ENCODE measurements at regions not wholly inside any gene's neighbourhood (a gene's known extent, or its start where the extent isn't known, plus 50 kb on each side); places are given as distances from the start of the nearest gene placed in this dataset.

GRCh38 chr12:128123096-128123495 is 143.9 kb upstream of the TMEM132C start:
- no peak for TF ChIP-seq EZH2 (IDR thresholded peaks at IDR 0.05; ENCODE audit: borderline replicate concordance, low read depth, low read length, severe bottlenecking)
- TF ChIP-seq MYC (IDR thresholded peaks at IDR 0.05; ENCODE audit: low read depth, low read length) = no peak
- no peak for TF ChIP-seq POLR2A (IDR thresholded peaks at IDR 0.05; ENCODE audit: low read depth, low read length)

Measured in endothelial cell of umbilical vein (primary cell).